Lung (tissue), 9 donors: ENCODE measurements at regions not wholly inside any gene's neighbourhood (a gene's known extent, or its start where the extent isn't known, plus 50 kb on each side); places are given as distances from the start of the nearest gene placed in this dataset.
A peak's percentile ranks its signal among the peaks of the same experiment; 100 is the strongest.
"Not testable (repeated sequence)": the region's sequence is repeated elsewhere in the genome, so short reads cannot be mapped to it uniquely, and the experiment has no call there.

Source experiments
- ATAC-seq: fragments of 200-7000 bp; cut with Tn5 transposase; one replicate; pipeline ENCODE4 v1.9.1; 2020; ENCODE audit warnings: moderate number of reproducible peaks; ENCODE audit not compliant: insufficient read depth, low FRiP score
- DNase-seq, 3 donors: peaks; one replicate each; pipeline ENCODE4 v3.0.0-alpha.2; 2013 to 2017
- H3K27ac ChIP-seq, 2 donors: one replicate each; pipeline ENCODE4 v1.5.1; 2013; ENCODE audit warnings: mild to moderate bottlenecking in 2 of 2, moderate library complexity in 2 of 2, control low read depth in 1 of 2, inconsistent platforms in 1 of 2, low read depth in 1 of 2, low read length in 1 of 2
- H3K27me3 ChIP-seq, 3 donors: one replicate each; pipeline ENCODE4 v1.5.1; 2013; ENCODE audit warnings: low read length in 2 of 3; ENCODE audit not compliant: control insufficient read depth in 3 of 3, insufficient read depth in 3 of 3
- H3K36me3 ChIP-seq, 4 donors: one replicate each; pipeline ENCODE4 v1.5.1; 2013; ENCODE audit warnings: low read length in 4 of 4, mild to moderate bottlenecking in 1 of 4, moderate library complexity in 1 of 4; ENCODE audit not compliant: control insufficient read depth in 4 of 4, insufficient read depth in 4 of 4
- H3K4me1 ChIP-seq, 5 donors: one replicate each; pipeline ENCODE4 v1.5.1; 2013; ENCODE audit warnings: low read length in 5 of 5, mild to moderate bottlenecking in 2 of 5, moderate library complexity in 1 of 5; ENCODE audit not compliant: control insufficient read depth in 5 of 5, insufficient read depth in 5 of 5
- H3K4me3 ChIP-seq: one replicate; pipeline ENCODE4 v1.5.1; 2013; ENCODE audit warnings: mild to moderate bottlenecking, control low read depth, moderate library complexity
- H3K9ac ChIP-seq, 2 donors: one replicate each; pipeline ENCODE4 v1.5.1; 2013; ENCODE audit warnings: low read length in 2 of 2, control low read depth in 1 of 2; ENCODE audit not compliant: insufficient read depth in 1 of 2
- H3K9me3 ChIP-seq, 4 donors: one replicate each; pipeline ENCODE4 v1.5.1; 2013; ENCODE audit warnings: low read length in 3 of 4, mild to moderate bottlenecking in 1 of 4, moderate library complexity in 1 of 4; ENCODE audit not compliant: control insufficient read depth in 4 of 4, insufficient read depth in 3 of 4
- WGBS, 2 donors: extraction: QIAGEN DNeasy Blood & Tissue Kit; methylation state at CpG; one replicate each; pipeline ENCODE4 v1.1.7; 2013; 5-methylcytosine and 5-hydroxymethylcytosine counted together
- donor health status: Bipolar disorder and iron deficiency.
- donor health status: healthy.
- donor health status: DM: yes; HTN: yes; CAD: no.

GRCh38 chr20:30007496-30007895 lies 1250.0 kb upstream of the DEFB115 start:
- not testable (repeated sequence) for H3K9me3 ChIP-seq, H3K4me3 ChIP-seq, H3K27me3 ChIP-seq, H3K9ac ChIP-seq, H3K27ac ChIP-seq, H3K36me3 ChIP-seq, ATAC-seq, H3K4me1 ChIP-seq
- DNase-seq, result peak in 1 of 3 donors; percentile 0
- WGBS, 2 donors, result 93% methylated on average over 4 of the region's 4 CpGs; no CpG with 5 or more reads in 1 of the 2 donors
